UCSD-AML1 (cell line): ENCODE measurements at regions not wholly inside any gene's neighbourhood (a gene's known extent, or its start where the extent isn't known, plus 50 kb on each side); places are given as distances from the start of the nearest gene placed in this dataset.
"Not testable (repeated sequence)": the region's sequence is repeated elsewhere in the genome, so short reads cannot be mapped to it uniquely, and the experiment has no call there.

Source experiments
- DNase-seq: peaks from one replicate; lab custom pipeline; 2025; ENCODE audit not compliant: unreplicated experiment; lab: John Stamatoyannopoulos, UW

- DNase-seq, result no peak
These were observed 325.5 kb upstream of the MEIS1 start for GRCh38 chr2:66109419-66109818.

DNA sequence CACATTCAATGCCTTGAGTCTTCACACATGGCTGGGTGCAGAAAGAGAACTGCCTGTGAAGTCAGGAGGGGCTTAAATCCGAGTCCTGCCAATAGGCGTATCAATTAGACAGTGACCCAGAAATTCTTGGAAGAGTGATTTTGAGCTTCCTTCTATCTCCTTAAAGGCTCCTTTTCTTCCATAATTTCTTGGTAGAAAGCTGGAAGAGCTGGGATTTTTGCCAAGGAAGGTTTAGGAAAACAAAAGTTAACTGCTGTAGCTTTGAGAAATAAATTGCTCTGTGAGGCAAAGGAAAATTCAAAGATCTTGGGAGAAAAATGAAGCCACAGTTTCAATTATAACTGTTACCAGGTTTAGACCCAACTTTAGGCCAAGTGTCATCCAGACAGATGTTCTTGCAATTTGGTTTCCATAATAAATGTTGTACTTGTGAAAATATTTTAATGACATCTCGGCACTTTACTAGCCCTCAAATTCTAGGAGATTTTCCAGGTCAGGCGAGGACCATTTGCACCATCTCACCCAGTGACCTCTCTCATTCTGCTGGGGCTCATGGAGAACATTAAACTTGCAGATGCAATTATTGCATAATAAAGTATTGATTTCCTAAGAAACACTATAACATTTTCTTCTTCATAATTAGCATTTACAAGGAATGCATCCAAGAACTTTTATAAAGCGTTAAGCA is 329.7 kb upstream of the MEIS1 start:
- no peak for DNase-seq

- no peak for DNase-seq
These were observed 331.3 kb upstream of the MEIS1 start for GRCh38 chr2:66103581-66103980.

DNA sequence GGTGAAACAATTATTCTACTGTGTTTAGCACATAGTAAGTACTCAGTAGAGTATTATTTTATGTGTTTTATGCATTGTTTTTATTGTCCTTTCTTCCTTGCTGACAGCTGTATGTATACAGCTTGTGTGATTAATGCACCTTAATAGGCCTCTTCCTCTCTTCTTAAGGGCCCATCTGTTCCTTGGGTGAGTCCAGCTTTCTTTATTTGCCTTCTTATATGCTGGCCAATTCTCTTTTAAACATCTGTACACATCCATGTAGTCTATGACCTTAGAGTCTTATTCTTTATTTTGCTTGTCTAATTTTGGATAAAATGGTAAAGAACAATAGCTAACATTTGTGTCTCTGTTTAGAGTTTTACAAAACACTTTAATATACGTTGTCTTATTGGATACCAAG is 333.7 kb upstream of the MEIS1 start:
- no peak for DNase-seq

GRCh38 chr2:66095820-66096345 is 339.0 kb upstream of the MEIS1 start:
- DNase-seq, result no peak

GRCh38 chr2:66094689-66095088 is 340.2 kb upstream of the MEIS1 start:
- DNase-seq, result not testable (repeated sequence)

- DNase-seq, result no peak
These were observed 341.6 kb upstream of the MEIS1 start for GRCh38 chr2:66093371-66093770.

- no peak for DNase-seq
These were observed 349.9 kb upstream of the MEIS1 start for GRCh38 chr2:66084948-66085590.

- no peak for DNase-seq
These were observed 352.3 kb upstream of the MEIS1 start for GRCh38 chr2:66082581-66082980.

DNA sequence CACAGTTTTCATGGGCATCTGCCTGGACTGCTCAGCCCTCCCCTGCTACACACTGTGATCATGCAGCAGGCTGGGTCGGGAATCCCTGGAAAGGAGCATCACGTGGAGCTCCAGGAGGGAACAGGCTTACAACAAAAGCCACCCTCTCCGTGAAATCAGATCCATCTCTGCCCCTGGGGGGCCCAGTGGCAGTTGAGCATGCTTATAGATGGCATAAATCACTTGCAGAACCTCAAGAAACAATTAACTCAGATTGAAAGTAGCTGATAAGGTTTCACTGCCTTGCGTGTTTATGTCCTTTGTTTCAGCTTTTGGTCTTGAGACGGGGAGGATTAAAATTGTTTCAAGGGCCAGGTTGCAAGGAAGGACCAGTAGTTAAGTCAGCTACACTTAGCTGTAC is 354.8 kb upstream of the MEIS1 start:
- DNase-seq, result no peak

- DNase-seq, result no peak
These were observed 361.8 kb upstream of the MEIS1 start for GRCh38 chr2:66073172-66073571.

DNA sequence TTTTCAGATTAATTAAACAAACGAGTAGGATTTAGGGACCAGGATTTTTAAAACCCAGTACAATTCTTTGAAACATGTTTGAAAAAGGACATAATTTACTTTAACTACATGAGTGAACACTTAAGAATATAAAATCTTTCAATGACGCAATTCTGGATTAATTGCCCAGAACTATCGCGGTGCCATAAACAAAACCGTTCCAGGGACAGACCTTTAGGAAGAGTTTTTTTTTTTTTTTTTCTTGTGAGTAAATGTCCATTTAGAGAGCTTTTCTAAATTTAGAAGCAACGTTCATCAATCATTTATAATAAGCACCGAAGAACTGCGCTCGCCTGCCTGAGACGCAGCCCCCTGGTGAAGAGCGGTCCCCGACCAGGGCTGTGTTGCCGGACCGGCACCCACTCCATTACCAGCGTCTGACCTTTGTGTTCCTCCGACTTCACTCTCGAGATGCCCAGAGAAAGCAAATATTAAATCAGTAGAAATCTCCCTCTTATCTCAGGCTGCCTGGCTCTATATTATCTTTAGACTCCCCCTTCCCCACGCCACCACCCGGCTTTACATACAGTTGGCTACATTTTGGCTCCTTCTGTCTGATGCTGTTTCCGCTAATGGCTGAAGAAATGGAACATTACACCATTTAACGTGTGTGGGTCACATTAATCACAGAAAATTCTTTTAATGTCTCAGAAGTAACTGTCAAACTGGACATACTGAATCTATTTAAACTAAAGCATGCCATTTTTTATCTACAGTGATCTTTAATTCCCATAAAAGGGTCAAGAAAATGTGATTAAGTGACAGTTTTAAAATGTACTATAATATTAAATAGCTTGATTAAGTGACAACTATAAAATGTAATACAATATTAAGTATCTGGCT is 364.0 kb upstream of the MEIS1 start:
- DNase-seq, result no peak

- DNase-seq, result no peak
These were observed 364.8 kb upstream of the MEIS1 start for GRCh38 chr2:66069937-66070720.

DNA sequence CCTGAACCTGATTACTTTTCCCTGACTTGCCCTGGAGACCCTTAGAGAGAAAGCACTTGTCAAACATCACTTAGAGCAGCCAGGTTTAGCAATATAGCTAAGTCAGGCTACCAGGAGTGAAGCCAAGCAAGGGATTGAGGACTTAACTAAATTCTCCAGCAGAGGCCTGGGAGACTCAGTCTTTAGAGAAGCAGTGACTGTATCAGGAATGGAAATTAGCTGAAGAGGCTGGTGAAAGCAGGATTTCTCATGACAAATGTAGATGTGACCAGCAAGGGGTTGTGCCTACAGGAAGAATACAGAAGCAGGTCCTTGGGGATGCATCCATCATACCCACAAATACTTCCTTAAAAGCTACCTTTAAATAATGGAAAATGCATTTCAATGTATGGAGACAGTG is 368.9 kb upstream of the MEIS1 start:
- DNase-seq, result no peak

DNA sequence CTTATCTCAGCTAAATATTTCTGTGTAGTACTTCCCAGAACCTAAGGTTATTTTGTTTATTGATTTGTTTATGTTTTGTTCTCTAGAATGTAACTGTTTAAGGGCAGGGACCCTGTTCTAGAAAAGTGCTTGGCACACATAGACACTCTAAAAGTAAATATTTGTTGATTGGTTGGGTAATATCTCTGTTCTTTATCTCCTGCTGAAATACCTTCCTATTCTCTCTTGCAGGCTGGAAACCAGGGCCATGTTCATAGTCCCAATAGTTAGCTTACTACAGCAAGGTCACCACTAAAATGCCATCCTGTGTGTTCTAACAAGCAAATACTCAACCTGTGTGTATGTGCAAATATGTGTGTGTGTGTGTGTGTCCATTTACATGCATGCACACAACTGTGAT is 375.6 kb upstream of the MEIS1 start:
- DNase-seq, result no peak

DNA sequence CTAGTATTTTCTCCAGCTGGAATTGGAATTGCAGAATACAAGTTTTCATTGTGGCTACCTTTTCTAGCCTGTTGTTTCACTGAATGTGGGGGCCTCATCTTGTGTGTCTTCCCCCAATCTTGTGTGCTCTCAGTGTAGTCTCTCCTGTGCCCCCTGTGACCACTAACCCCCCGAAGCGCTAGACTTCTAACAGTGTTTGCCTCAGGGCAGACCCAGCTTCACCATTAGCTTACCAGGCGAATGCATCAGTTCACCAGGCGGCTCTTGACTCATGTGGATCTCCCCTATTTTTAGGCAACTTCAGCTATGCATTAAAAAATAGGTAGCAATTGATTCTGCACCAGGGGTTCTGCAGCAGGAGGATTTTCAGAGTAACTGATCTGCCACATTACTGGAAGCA is 376.2 kb upstream of the MEIS1 start:
- no peak for DNase-seq

DNA sequence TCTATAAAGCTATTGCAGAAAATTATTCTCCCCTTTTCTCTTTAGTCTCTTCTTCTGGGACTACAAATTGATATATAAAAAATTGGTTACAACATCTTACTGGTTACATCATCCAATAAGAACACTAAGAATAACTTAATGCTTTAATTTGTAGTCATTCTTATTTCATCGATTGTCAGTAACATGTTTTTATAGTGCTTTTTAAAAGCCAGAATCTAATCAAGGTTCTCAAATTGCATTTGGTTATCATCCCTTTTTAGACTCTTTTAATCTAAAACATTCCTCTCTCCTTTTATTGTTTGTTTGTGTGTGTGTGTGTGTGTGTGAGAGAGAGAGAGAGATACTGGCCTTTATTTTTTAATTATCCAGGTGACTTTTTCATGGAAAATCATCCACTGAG is 377.1 kb upstream of the MEIS1 start:
- no peak for DNase-seq

DNA sequence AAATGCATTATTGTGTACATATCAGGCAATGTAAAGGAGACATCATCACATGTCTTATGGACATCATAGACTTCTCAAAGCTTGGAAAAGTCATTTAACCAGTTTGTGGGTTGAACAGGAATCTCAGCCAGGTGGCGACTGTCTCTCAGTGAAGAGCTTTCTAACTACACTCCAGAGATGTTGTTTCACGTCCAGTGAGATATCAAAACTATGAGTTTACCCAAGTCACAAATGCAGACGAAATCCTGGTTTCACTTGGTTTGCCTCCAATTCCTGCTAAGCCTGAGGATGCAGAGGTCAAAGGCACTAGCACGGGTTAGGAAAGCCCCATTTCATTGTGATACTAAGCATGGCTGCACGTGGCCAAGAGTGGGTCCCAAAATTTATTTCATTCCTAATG is 384.5 kb upstream of the MEIS1 start:
- DNase-seq, result no peak

DNA sequence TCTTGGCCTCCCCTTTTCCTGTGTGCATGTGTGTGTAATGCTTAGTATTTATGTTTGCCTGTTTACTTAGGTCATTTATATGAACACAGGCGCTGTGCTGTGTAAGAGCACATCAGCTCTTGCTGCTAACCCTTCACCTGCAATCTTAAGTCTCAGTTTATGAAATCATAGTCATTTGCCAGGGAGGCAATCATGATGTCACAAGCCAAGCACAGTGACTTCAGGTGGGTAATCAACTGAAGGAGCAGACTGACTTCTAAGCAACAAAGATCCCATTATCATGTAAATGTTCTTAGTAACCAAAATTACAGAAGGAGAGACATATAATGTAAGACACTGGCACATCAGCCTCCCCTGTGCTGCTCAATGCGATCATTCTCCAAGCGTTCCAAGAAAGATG is 386.3 kb upstream of the MEIS1 start:
- DNase-seq, result no peak

GRCh38 chr2:66041902-66042657 is 392.8 kb upstream of the MEIS1 start:
- no peak for DNase-seq
